ENCODE measurements at regions not wholly inside any gene's neighbourhood (a gene's known extent, or its start where the extent isn't known, plus 50 kb on each side); places are given as distances from the start of the nearest gene placed in this dataset.
A peak's percentile ranks its signal among the peaks of the same experiment; 100 is the strongest.

DNA sequence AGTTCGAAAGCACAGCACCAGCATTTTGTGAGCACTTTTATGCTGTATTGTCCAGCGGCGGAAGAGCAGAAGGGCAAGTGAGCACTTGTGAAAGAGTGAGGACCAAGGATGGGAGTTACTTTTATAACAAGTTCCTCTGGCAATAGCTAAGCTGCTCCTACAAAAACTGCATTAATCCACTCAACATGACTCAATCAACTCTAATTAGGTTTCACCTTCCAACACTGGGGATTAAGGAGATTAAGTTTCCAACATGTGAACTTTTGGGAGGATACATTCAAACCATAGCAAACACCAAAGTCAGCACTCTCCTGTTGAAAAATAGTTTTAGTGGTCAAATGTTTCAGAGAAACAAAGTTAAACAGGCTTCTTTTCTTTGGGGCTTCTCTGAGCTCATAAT lies 844.5 kb downstream of the REEP3 start:
- POLR2A ChIA-PET (ENCODE audit: low non-redundant PET), result no interaction called here
- intact Hi-C loops (cut with micrococcal nuclease; ENCODE audit: unreplicated experiment), result no loop called here
- no peak for TF ChIP-seq EZH2 (IDR thresholded peaks at IDR 0.05; ENCODE audit: borderline replicate concordance, low read depth, low read length, poor library complexity, severe bottlenecking)
- no peak for TF ChIP-seq CTCF (conservative IDR thresholded peaks at IDR 0.05; ENCODE audit: low read depth, low read length)
- no peaks in the 10 kb centered on the region for H3K9me3 ChIP-seq (ENCODE audit: low read depth, low read length, poor library complexity, severe bottlenecking)
- DNase-seq (ENCODE audit: low spot score), result peak; percentile 40
- no peak overlapping the region for H3K4me3 ChIP-seq (ENCODE audit: low read depth, low read length, poor library complexity, severe bottlenecking)
- CTCF ChIA-PET, result no interaction called here
- no peaks in the 10 kb centered on the region for H3K27me3 ChIP-seq (replicated peaks; ENCODE audit: insufficient read depth, low read depth, low read length, poor library complexity)
- H3K36me3 ChIP-seq (ENCODE audit: insufficient read depth, low read length, poor library complexity, severe bottlenecking), result no peaks in the 10 kb centered on the region
- no peaks in the 10 kb centered on the region for H3K4me1 ChIP-seq (ENCODE audit: insufficient read depth, low read length, poor library complexity, severe bottlenecking)
- no peak overlapping the region for H3K27ac ChIP-seq (ENCODE audit: low read depth, low read length, poor library complexity, severe bottlenecking)
- no TSS peak for BruUV-seq (replicated peaks)

GRCh38 chr10:64368298-64368697 lies 847.1 kb downstream of the REEP3 start:
- Histone ChIP-seq H3K4me1 (ENCODE audit: insufficient read depth, low read length, poor library complexity, severe bottlenecking) (no peaks in the 10 kb centered on the region), H3K27ac (ENCODE audit: low read depth, low read length, poor library complexity, severe bottlenecking) (no peak overlapping the region), H3K9me3 (ENCODE audit: low read depth, low read length, poor library complexity, severe bottlenecking) (no peaks in the 10 kb centered on the region), H3K27me3 (replicated peaks; ENCODE audit: insufficient read depth, low read depth, low read length, poor library complexity) (no peaks in the 10 kb centered on the region), H3K4me3 (ENCODE audit: low read depth, low read length, poor library complexity, severe bottlenecking) (no peak overlapping the region), H3K36me3 (ENCODE audit: insufficient read depth, low read length, poor library complexity, severe bottlenecking) (no peaks in the 10 kb centered on the region)
- intact Hi-C loops (cut with micrococcal nuclease; ENCODE audit: unreplicated experiment), result no loop called here
- POLR2A ChIA-PET (ENCODE audit: low non-redundant PET), result no interaction called here
- DNase-seq (ENCODE audit: low spot score), result no peak
- no peak for TF ChIP-seq EZH2 (IDR thresholded peaks at IDR 0.05; ENCODE audit: borderline replicate concordance, low read depth, low read length, poor library complexity, severe bottlenecking)
- TF ChIP-seq CTCF (conservative IDR thresholded peaks at IDR 0.05; ENCODE audit: low read depth, low read length), result no peak
- CTCF ChIA-PET, result no interaction called here
- no TSS peak for BruUV-seq (replicated peaks)

DNA sequence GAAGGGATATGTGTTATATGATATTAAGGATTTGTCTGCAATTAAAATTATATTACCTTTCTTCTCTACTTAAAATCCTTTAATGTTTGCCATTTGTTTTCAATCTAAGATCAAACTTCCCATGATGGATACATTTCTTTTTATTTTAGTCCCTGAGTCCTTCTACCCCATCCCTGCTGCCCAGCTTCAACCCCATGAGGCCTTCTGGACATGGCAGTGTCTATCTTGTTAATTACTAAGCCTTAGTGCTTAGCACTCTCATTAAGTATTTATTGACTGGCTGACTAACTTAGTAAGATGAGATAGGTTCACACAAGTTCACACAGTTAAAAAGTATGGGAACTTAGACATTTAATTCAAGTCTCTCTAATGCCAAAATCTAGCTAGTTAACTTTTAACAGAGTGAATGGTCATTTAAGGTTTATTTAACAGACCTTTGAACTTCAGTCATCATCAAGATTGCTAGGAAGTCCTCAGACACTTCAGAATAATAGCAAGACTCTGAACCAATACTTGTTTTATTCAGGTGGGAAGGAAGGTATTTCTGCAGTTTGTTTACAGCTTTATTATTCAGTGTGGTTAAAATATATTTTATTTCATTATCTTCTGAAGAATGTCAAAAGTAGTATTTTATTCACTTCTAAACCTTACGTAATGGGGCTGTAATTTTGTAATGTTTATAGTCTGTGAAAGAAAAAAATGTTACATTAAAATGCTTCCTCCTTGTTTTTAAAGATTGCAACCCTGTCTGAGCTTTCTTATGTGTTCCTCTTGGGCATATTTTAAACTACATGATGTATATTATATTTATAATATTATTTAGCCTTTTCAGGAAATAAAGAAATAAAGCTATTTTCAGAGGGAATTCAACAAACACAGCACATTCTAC lies 848.9 kb downstream of the REEP3 start:
- no peak overlapping the region for H3K27ac ChIP-seq (ENCODE audit: low read depth, low read length, poor library complexity, severe bottlenecking)
- H3K4me1 ChIP-seq (ENCODE audit: insufficient read depth, low read length, poor library complexity, severe bottlenecking), result no peaks in the 10 kb centered on the region
- BruUV-seq (replicated peaks), result no TSS peak
- CTCF ChIA-PET, result no interaction called here
- POLR2A ChIA-PET (ENCODE audit: low non-redundant PET), result no interaction called here
- DNase-seq (ENCODE audit: low spot score), result no peak
- H3K4me3 ChIP-seq (ENCODE audit: low read depth, low read length, poor library complexity, severe bottlenecking), result no peak overlapping the region
- H3K27me3 ChIP-seq (replicated peaks; ENCODE audit: insufficient read depth, low read depth, low read length, poor library complexity), result no peaks in the 10 kb centered on the region
- H3K36me3 ChIP-seq (ENCODE audit: insufficient read depth, low read length, poor library complexity, severe bottlenecking), result no peaks in the 10 kb centered on the region
- no peak for TF ChIP-seq CTCF (conservative IDR thresholded peaks at IDR 0.05; ENCODE audit: low read depth, low read length)
- TF ChIP-seq EZH2 (IDR thresholded peaks at IDR 0.05; ENCODE audit: borderline replicate concordance, low read depth, low read length, poor library complexity, severe bottlenecking), result no peak
- no peaks in the 10 kb centered on the region for H3K9me3 ChIP-seq (ENCODE audit: low read depth, low read length, poor library complexity, severe bottlenecking)
- intact Hi-C loops (cut with micrococcal nuclease; ENCODE audit: unreplicated experiment), result no loop called here

All from A673 (cell line).